ENCODE measurements at regions not wholly inside any gene's neighbourhood (a gene's known extent, or its start where the extent isn't known, plus 50 kb on each side); places are given as distances from the start of the nearest gene placed in this dataset.
"Not testable (repeated sequence)": the region's sequence is repeated elsewhere in the genome, so short reads cannot be mapped to it uniquely, and the experiment has no call there.

- Mint-ChIP-seq H3K4me3 (no peak overlapping the region), H3K9me3 (peaks cover 9% of the 10 kb centered on the region), H3K27me3 (peaks cover 11% of the 10 kb centered on the region), H3K4me1 (ENCODE audit: low read depth) (no peaks in the 10 kb centered on the region), H3K36me3 (ENCODE audit: low read depth) (no peaks in the 10 kb centered on the region), H3K27ac (no peak overlapping the region)
- ATAC-seq (no peak), DNase-seq (no peak)
- POLR2A ChIA-PET = interaction anchor here (0.6 kb wide), 1 partner anchor 431 kb away, joined by 3 read pairs; no protein-coding TSS in a partner anchor
- intact Hi-C loops (cut with micrococcal nuclease) = no loop called here
- CTCF ChIA-PET = no interaction called here
- TF ChIP-seq CTCF (IDR thresholded peaks at IDR 0.05) = no peak
Measured at GRCh38 chr16:22989598-22989997, 159.7 kb downstream of the USP31 start.

GRCh38 chr16:22983614-22984013, 165.6 kb downstream of the USP31 start:
- H3K4me3 Mint-ChIP-seq = no peak overlapping the region
- DNase-seq (no peak), ATAC-seq (no peak)
- intact Hi-C loops (cut with micrococcal nuclease) = no loop called here
- no peak overlapping the region for H3K27ac Mint-ChIP-seq
- no peak for TF ChIP-seq CTCF (IDR thresholded peaks at IDR 0.05)
- no peaks in the 10 kb centered on the region for H3K36me3 Mint-ChIP-seq (ENCODE audit: low read depth)
- CTCF ChIA-PET = no interaction called here
- no peaks in the 10 kb centered on the region for H3K4me1 Mint-ChIP-seq (ENCODE audit: low read depth)
- POLR2A ChIA-PET = no interaction called here
- H3K27me3 Mint-ChIP-seq = peaks cover 8% of the 10 kb centered on the region
- H3K9me3 Mint-ChIP-seq = peaks cover 25% of the 10 kb centered on the region

- H3K36me3 Mint-ChIP-seq (ENCODE audit: low read depth); H3K4me1 Mint-ChIP-seq (ENCODE audit: low read depth); DNase-seq; ATAC-seq; POLR2A ChIA-PET; H3K4me3 Mint-ChIP-seq; H3K27ac Mint-ChIP-seq; intact Hi-C loops (cut with micrococcal nuclease); CTCF ChIA-PET; H3K27me3 Mint-ChIP-seq: not testable (repeated sequence)
- peaks cover 20% of the 10 kb centered on the region for H3K9me3 Mint-ChIP-seq
Measured at GRCh38 chr16:22980514-22980913, 166.6 kb downstream of the HS3ST2 start.

- intact Hi-C loops (cut with micrococcal nuclease) = no loop called here
- no peak for DNase-seq
- ChIA-PET CTCF (no interaction called here), POLR2A (no interaction called here)
- Mint-ChIP-seq H3K4me1 (ENCODE audit: low read depth) (no peaks in the 10 kb centered on the region), H3K36me3 (ENCODE audit: low read depth) (no peaks in the 10 kb centered on the region), H3K27me3 (peaks cover 8% of the 10 kb centered on the region), H3K27ac (no peak overlapping the region), H3K4me3 (no peak overlapping the region), H3K9me3 (peaks cover 12% of the 10 kb centered on the region)
- no peak for ATAC-seq
- TF ChIP-seq CTCF (IDR thresholded peaks at IDR 0.05) = no peak
Measured at GRCh38 chr16:22979038-22979437, 165.1 kb downstream of the HS3ST2 start.

- peaks cover under 1% of the 10 kb centered on the region for H3K9me3 Mint-ChIP-seq
- POLR2A ChIA-PET = interaction anchor here (0.6 kb wide), 1 partner anchor 217 kb away, joined by 3 read pairs; no protein-coding TSS in a partner anchor
- no peak for TF ChIP-seq CTCF (IDR thresholded peaks at IDR 0.05)
- no peak overlapping the region for H3K27ac Mint-ChIP-seq
- intact Hi-C loops (cut with micrococcal nuclease) = no loop called here
- no peak for DNase-seq
- ATAC-seq = no peak
- H3K4me3 Mint-ChIP-seq = no peak overlapping the region
- H3K4me1 Mint-ChIP-seq (ENCODE audit: low read depth) = no peaks in the 10 kb centered on the region
- no peaks in the 10 kb centered on the region for H3K36me3 Mint-ChIP-seq (ENCODE audit: low read depth)
- CTCF ChIA-PET = interaction anchor here (0.7 to 1.1 kb wide), 3 partner anchors 10 to 172 kb away, joined by 3 read pairs; partner anchors contain the start of gene USP31
- peaks cover 9% of the 10 kb centered on the region for H3K27me3 Mint-ChIP-seq
Measured at GRCh38 chr16:22977294-22977697, 163.3 kb downstream of the HS3ST2 start.

- Mint-ChIP-seq H3K4me3 (no peak overlapping the region), H3K36me3 (ENCODE audit: low read depth) (no peaks in the 10 kb centered on the region), H3K27me3 (peaks cover 9% of the 10 kb centered on the region), H3K9me3 (no peaks in the 10 kb centered on the region), H3K27ac (no peak overlapping the region), H3K4me1 (ENCODE audit: low read depth) (no peaks in the 10 kb centered on the region)
- intact Hi-C loops (cut with micrococcal nuclease) = no loop called here
- no peak for TF ChIP-seq CTCF (IDR thresholded peaks at IDR 0.05)
- ChIA-PET CTCF (no interaction called here), POLR2A (no interaction called here)
- DNase-seq (no peak), ATAC-seq (no peak)
Measured at GRCh38 chr16:22973522-22973921, 159.6 kb downstream of the HS3ST2 start.
